Adrenal gland (tissue), 9 donors: ENCODE measurements at regions not wholly inside any gene's neighbourhood (a gene's known extent, or its start where the extent isn't known, plus 50 kb on each side); places are given as distances from the start of the nearest gene placed in this dataset.

ENCODE experiments used
- DNase-seq, 7 donors: peaks; one replicate each; pipeline ENCODE4 v3.0.0-alpha.2; 2019 to 2020
- H3K27ac ChIP-seq, 5 donors: fragments of 200-600 bp; sonication (generic) in 4 of 5; 1 replicate in 3 of 5; 2 replicates in 2 of 5; pipeline versions ENCODE4 v1.5.1 to v1.8.0; 2016 to 2020; ENCODE audit warnings: mild to moderate bottlenecking in 1 of 5
- H3K27me3 ChIP-seq: fragments of 200-600 bp; 2 replicates; pipeline ENCODE4 v1.8.0; 2021
- H3K36me3 ChIP-seq, 2 donors: fragments of 200-600 bp; replicated peaks in 1 of 2; 1 replicate in 1 of 2; 2 replicates in 1 of 2; pipeline versions ENCODE4 v1.5.1 to v1.8.0; 2018 to 2022
- H3K4me1 ChIP-seq, 2 donors: fragments of 200-600 bp; replicated peaks in 1 of 2; 1 replicate in 1 of 2; 2 replicates in 1 of 2; pipeline versions ENCODE4 v1.5.1 to v1.8.0; 2018 to 2021
- H3K4me3 ChIP-seq, 4 donors: fragments of 200-600 bp; sonication (generic) in 3 of 4; one replicate each; pipeline ENCODE4 v1.5.1; 2016 to 2018
- H3K9me3 ChIP-seq, 3 donors: fragments of 200-600 bp; sonication (generic) in 1 of 3; replicated peaks in 1 of 3; 1 replicate in 2 of 3; 2 replicates in 1 of 3; pipeline versions ENCODE4 v1.5.1 to v1.8.0; 2016 to 2021
- POLR2A ChIP-seq, 2 donors: fragments of 450-650 bp; IDR thresholded peaks; one replicate each; pipeline ENCODE4 v1.6.1; 2017; ENCODE audit warnings: antibody characterized with exemption in 2 of 2, mild to moderate bottlenecking in 2 of 2, moderate library complexity in 1 of 2
- WGBS, 4 donors: extraction: QIAGEN DNeasy Blood & Tissue Kit in 2 of 4; methylation state at CpG; one replicate each; pipeline versions ENCODE4 v1.1.5 to v1.1.7; 2013 to 2017; 5-methylcytosine and 5-hydroxymethylcytosine counted together
- intact Hi-C, 2 donors: fragments of 100-400 bp; cut with DNase I; formaldehyde crosslinking; loops; one replicate each; pipeline versions ENCODE4 v1.14.1 to v1.15.0; 2022 to 2023
- TF ChIP-seq, protein P1 (sequence below), 6 experiments: fragments of 450-650 bp in 4 of 6; fragments of 200-600 bp in 2 of 6; sonication (generic) in 1 of 6; IDR thresholded peaks; 1 replicate in 5 of 6; 2 replicates in 1 of 6; pipeline versions ENCODE4 v1.5.1 to v1.8.0; 2016 to 2021; ENCODE audit warnings: antibody characterized with exemption in 6 of 6, mild to moderate bottlenecking in 2 of 6, moderate library complexity in 1 of 6
- donor health status: healthy with polysubstance abuse.
- donor health status: Bipolar disorder and iron deficiency.
- donor health status: DM: yes; HTN: yes; CAD: no.
- donor health status: DM: no; HTN: no; CAD: no.
- donor health status: DM: no; HTN: no; CAD: no.

DNA sequence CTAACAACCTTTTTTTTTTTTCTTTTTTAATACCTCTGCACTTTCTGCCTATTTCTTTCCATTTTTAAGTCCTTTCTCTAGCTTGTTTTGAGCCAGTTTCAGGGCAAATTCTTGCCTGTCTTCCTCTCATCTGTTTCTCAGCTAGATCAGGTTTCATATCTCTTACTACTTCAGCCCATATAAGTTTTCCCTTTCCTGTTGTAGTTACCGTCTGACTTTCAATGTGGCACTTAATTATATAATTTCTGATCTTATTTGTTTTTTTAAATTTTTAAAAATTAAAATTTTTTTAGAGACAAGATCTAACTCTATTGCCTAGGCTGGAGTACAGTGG, 104.7 kb upstream of the ELL2 start:
- DNase-seq = no peak
- H3K27me3 ChIP-seq = no peaks in the 10 kb centered on the region
- no peak overlapping the region for H3K27ac ChIP-seq
- intact Hi-C loops = no loop called here
- H3K9me3 ChIP-seq = no peaks in the 10 kb centered on the region
- H3K36me3 ChIP-seq = no peaks in the 10 kb centered on the region
- no peaks in the 10 kb centered on the region for H3K4me1 ChIP-seq
- no peak overlapping the region for H3K4me3 ChIP-seq
- WGBS, 4 donors = 60 to 76% (median 66%) methylated on average over 1 of the region's 1 CpG
- TF ChIP-seq, protein P1, sequence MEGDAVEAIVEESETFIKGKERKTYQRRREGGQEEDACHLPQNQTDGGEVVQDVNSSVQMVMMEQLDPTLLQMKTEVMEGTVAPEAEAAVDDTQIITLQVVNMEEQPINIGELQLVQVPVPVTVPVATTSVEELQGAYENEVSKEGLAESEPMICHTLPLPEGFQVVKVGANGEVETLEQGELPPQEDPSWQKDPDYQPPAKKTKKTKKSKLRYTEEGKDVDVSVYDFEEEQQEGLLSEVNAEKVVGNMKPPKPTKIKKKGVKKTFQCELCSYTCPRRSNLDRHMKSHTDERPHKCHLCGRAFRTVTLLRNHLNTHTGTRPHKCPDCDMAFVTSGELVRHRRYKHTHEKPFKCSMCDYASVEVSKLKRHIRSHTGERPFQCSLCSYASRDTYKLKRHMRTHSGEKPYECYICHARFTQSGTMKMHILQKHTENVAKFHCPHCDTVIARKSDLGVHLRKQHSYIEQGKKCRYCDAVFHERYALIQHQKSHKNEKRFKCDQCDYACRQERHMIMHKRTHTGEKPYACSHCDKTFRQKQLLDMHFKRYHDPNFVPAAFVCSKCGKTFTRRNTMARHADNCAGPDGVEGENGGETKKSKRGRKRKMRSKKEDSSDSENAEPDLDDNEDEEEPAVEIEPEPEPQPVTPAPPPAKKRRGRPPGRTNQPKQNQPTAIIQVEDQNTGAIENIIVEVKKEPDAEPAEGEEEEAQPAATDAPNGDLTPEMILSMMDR (IDR thresholded peaks at IDR 0.05) = no peak
- no peak for TF ChIP-seq POLR2A (IDR thresholded peaks at IDR 0.05)

DNA sequence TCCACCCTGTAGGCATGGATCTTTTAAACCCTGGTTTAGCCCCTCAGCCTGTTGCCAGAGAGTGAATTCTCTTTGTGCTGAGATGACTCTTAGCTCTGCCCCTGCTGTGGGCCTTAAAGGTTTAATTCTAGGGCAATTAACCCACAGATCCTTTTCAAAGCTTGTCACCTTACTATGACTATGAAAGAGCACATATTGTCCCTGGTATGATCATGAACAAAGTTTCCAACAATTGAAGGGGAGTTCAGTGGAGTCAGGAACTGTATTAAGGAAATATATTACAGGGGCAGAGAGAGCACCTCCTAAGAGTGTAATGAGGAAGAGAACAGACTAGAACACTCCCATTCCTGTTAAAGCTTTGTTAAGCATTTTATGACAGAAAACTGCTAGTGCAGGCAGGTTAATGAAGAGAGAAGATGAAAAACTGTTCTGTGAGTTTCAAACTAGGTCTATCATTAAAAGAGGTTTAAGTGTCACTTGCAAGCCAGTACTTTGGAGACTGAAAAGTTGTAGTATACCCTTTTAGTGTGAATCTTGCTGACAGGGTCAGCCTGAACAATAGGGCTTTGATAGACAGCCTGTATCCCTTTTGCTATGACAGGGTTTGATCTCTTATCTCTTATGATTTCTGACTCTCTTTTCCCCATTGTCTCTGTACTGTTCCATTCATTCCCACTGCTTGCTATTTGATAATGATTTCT, 104.2 kb upstream of the ELL2 start:
- H3K9me3 ChIP-seq = no peaks in the 10 kb centered on the region
- no peak overlapping the region for H3K27ac ChIP-seq
- TF ChIP-seq POLR2A (IDR thresholded peaks at IDR 0.05) = no peak
- TF ChIP-seq, protein P1 (IDR thresholded peaks at IDR 0.05) = no peak
- no peaks in the 10 kb centered on the region for H3K4me1 ChIP-seq
- H3K36me3 ChIP-seq = no peaks in the 10 kb centered on the region
- no peak overlapping the region for H3K4me3 ChIP-seq
- no peak for DNase-seq
- H3K27me3 ChIP-seq = no peaks in the 10 kb centered on the region
- intact Hi-C loops = no loop called here

DNA sequence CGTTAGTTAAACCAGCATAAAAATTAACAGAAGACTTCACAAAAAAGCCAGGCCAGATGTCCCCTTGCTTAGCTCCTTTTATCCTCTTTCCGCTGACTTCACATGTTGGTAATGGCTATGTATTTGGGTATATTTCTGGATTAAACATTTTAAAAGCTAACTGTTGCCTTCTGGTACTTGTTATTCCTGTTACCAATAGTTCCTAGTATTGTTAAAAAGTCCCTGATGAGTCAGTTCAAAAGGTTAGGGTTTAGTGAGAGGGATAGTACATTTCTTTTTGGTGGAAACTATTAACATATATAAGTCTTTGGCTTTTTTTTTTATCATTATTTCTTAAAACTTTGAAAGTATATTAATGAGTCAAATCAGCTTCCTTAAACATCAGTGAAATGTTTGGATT, 103.2 kb upstream of the ELL2 start:
- no peaks in the 10 kb centered on the region for H3K36me3 ChIP-seq
- intact Hi-C loops = no loop called here
- H3K4me1 ChIP-seq = no peaks in the 10 kb centered on the region
- no peak overlapping the region for H3K4me3 ChIP-seq
- no peak overlapping the region for H3K27ac ChIP-seq
- TF ChIP-seq POLR2A (IDR thresholded peaks at IDR 0.05) = no peak
- TF ChIP-seq, protein P1 (IDR thresholded peaks at IDR 0.05) = no peak
- 92 to 99% (median 95%) methylated on average over 2 of the region's 2 CpGs for whole genome bisulfite sequencing, 4 donors
- H3K27me3 ChIP-seq = no peaks in the 10 kb centered on the region
- no peak for DNase-seq
- no peaks in the 10 kb centered on the region for H3K9me3 ChIP-seq

DNA sequence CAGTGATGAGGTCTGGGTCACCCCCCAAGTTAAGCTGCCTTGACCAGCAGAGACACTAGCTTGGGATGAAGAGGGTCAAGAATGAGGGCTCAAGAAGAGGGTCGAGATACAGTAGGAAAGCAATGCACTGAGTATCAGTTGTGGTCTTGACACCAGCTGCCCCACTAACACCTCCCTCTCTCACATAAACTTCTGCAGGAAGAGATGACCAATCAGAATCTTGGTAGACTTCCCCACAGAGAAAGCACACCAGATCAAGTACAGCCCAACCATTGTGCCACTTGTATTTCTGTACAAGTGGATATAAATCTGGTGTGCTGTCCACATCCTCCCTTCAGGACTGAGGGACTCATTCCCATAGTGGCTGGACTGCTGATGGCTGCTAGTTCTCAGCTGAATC, 101.2 kb upstream of the ELL2 start:
- DNase-seq = no peak
- no peaks in the 10 kb centered on the region for H3K27me3 ChIP-seq
- H3K36me3 ChIP-seq = no peaks in the 10 kb centered on the region
- 65 to 81% (median 78%) methylated on average over 1 of the region's 1 CpG for WGBS, 4 donors
- no peaks in the 10 kb centered on the region for H3K4me1 ChIP-seq
- no peak overlapping the region for H3K27ac ChIP-seq
- no peak overlapping the region for H3K4me3 ChIP-seq
- intact Hi-C loops = no loop called here
- TF ChIP-seq, protein P1 (IDR thresholded peaks at IDR 0.05) = no peak
- TF ChIP-seq POLR2A (IDR thresholded peaks at IDR 0.05) = no peak
- H3K9me3 ChIP-seq = no peaks in the 10 kb centered on the region
